GM18511 (cell line): ENCODE measurements at regions not wholly inside any gene's neighbourhood (a gene's known extent, or its start where the extent isn't known, plus 50 kb on each side); places are given as distances from the start of the nearest gene placed in this dataset.
"Not testable (repeated sequence)": the region's sequence is repeated elsewhere in the genome, so short reads cannot be mapped to it uniquely, and the experiment has no call there.

ENCODE experiments used
- ATAC-seq: cut with Tn5 transposase; IDR thresholded peaks from one replicate; pipeline ENCODE4 v1.9.1; 2021; ENCODE audit warnings: mild to moderate bottlenecking, moderate library complexity; ENCODE audit not compliant: unreplicated experiment

DNA sequence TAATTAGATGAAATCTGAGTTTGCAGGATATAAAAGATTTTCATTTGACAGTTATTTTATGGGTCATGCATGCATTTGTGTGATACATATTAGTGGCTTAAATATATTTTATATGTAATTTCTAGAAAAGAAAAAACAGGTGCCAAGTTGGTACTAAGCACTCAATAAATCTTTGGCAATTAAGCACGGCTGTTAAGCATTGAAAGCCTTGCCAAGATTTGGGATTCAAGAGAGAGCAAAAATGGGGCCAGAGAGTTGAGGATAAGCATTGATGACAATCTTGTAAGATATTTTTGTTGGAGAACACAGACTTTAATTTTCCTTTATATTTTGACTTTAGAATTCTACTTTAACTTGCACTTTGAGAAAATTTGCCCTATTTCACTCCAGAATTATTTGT lies 249.8 kb upstream of the MAD2L1 start:
- ATAC-seq = no peak

DNA sequence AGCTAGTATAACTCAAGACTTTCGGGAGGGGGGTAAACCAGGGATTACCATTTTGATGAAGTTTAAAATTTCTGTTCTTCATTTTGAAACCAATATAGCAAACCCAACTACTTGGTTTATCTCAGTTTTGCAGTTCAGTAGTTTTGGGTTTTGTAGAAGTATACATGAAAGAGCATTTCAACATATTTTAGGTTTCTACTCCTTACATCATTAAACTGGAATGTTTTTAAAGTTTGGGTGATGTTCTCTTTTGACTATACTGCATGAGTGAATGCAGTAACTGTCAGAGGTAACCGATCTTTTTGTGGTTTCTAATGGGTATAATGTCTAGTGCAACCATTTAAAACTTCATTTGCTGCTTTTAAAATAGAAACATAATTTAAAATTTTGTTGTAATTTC lies 248.3 kb upstream of the MAD2L1 start:
- ATAC-seq = no peak

DNA sequence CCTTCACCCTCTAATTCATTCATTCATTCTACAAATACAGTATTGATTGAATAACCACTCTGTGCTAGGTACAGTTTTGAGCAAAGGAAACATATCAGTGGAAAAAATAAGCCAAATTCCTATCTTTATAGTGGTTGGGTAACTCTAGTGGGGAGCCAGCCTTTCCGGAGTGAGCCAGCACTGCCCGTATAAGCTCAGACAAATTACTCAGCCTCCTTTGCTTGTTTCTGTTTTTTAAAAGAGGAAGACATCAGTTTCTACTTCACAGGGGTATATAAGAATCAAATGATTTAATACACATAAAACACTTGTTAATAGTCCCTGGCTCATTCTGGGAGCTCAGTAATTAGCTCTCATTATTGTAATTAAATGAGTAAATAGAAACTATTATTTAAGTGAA lies 238.2 kb upstream of the MAD2L1 start:
- ATAC-seq = no peak

DNA sequence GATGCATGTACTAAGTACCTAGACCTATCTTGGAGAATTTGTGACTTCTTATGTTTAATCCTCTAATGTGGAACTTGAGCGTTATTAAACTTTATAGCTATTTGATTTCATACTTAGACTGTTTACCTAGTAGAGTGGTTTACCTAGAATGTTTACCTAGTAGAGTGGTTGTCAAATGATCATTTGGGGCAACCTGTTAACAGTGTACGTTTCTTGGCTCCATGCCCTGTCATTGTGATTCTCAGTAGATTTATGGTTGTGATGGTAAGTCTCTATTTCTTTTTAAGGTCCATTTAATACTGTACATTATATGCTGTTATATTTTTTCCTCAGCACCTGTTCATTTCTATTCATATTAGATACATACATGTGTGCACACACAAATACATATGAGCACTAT lies 233.0 kb upstream of the MAD2L1 start:
- ATAC-seq = no peak

DNA sequence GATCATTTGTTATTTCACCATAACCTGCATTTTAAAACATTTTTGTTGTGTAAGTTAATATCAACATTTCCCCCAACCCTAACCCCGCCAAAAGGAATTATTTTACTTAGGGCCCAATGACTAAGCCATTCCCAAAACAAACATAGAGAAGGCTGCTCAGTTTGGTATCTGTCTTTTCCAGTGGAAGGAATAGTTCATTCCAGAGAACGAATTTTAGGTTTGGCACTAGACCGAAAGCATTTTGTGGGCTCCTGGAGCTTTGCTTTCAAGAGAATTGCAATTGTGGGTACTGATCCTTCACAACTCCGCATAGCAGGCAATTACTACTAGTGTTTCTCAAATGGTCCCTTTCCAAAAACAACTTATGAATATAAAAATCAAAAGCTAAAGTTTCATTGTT lies 226.7 kb upstream of the MAD2L1 start:
- no peak for ATAC-seq

DNA sequence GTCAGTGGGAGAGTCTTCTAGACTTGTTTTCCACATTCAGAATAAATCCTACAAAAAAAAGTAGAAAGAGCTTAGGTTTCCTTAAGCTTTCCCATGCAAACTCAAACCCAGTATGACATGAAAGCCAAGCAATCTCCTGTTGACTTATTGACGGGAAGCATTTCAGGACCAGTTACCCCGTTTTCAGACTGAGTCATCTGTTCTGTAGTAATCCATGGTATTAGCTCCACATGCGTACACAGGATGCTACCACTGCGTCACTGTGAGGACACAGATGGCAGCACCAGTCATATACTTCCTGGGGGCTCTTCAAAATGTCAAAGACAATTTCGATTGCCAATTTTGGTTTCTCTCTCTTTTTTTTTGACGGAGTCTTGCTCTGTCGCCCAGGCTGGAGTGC lies 224.9 kb upstream of the MAD2L1 start:
- no peak for ATAC-seq

DNA sequence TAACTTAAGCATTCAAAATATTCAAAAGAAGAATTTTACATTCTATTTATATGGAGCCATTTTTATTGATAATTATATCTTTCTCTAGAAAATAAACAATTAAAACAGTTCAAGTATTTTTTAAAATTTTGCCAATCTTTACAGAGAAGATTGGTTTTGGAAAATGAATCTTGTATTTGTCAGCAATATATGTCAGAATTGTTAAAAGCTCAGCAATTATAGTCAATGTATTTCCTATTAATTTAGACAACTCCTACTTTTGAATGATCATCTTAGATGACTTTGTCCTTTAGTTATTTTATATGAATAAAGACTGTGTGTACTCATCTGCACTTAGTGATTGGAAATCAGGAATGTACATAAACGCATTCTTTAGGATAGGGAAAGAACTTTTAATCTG lies 223.9 kb upstream of the MAD2L1 start:
- no peak for ATAC-seq

DNA sequence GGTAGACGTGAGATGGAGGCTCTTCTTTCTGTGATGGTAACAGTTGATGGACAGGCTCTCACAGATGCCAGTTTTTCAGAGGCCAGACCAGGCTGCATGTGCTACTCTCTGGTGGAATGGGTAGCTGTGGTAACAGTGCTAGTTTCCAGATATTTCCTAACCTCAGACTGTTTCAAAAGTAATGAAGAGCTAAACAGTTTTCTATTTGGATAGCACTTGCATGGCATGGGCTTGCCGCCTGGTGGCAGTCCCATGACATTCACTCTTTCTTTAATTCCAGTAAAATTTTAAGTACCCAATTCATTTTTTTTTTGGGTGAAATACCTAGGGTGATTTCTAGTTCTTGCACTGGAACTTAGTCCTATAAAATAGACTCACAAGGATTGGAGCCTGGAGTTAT lies 220.2 kb upstream of the MAD2L1 start:
- no peak for ATAC-seq

DNA sequence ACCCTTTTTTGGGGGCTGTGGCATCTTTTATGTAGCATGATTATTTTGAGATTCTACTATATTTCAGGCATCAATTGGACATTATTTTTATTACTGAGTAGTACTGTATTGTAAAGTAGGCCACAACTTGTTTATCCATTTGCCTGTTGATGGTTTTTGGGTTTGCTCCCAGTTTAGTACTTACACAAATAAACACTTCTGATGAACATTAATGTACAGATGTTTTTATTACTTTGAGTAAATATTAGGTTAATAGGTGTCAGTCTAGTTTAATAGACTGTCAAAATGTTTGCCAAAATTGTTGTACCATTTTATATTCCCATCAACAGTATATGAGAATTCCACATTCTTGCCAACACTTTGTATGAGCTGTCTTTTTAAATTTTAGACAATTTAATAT lies 214.9 kb upstream of the MAD2L1 start:
- no peak for ATAC-seq

DNA sequence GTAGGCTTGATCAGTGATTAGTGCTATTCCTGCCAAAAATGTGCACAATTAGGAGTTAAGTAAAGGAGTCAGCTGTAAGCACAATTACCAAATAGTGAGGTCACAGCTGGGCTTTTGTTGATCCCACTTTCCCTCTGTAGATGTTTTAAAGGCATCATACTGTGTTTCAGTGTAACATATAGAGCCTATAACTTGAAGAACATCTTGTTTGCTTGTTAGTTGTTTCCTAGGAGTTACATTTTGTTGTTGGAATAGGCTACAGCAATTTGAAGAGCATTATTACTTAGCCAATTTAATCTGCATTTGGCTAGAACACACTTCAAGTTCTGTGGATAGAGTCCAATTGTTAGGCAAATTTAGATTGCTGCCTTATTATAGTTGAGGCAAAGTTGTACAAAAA lies 210.7 kb upstream of the MAD2L1 start:
- ATAC-seq = no peak

DNA sequence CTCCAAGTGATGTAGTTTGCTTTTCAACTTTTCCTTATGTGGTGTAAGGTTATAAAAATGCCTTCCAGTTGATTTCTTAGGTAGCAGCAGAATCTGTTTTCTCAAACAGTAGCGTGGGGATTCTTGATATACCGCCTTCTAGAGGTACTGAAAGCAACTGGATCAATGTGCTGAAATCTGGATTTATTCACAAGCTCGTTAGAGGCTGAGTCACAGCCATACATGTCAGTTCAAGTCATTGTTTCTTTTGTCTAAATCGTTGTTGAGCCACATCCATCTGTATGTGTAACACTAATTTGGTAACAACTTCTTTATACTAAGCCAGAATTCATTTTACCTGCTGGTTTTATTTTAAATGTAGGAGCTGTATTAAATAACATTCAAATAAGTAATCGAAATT lies 200.0 kb upstream of the MAD2L1 start:
- ATAC-seq = no peak

DNA sequence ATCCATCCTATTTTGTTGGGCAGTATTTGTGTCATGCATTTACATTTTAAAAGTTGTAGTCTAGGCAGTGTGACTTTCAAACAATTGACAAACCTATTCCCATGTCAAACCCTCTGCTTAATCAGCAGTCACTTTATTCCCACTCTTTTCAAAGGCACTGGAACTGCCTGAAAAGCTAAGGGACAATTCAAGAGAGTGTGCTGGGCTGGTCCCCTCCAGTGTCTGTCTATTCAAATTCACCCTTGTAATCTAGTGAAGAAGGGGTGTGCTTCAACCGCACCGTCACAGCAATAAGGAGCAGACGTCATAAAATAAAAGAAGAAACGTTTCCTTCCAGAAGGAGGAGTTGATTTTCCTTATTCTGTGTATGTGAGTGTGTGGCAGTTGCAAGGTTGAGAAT lies 197.0 kb upstream of the MAD2L1 start:
- ATAC-seq = no peak

DNA sequence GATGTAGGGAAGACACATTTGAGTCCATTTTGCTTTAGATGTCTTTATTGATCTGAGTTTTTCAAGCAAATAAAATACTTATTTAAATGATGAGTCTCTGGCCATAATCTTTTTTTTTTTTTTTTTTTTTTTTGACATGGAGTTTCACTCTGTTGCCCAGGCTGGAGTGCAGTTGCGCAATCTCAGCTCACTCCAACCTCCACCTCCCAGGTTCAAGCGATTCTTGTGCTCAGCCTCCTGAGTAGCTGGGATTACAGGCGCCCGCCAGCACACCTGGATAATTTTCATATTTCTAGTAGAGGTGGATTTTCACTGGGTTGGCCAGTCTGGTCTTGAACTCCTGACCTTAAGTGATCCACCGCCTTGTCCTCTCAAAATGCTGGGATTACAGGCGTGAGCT lies 194.5 kb upstream of the MAD2L1 start:
- no peak for ATAC-seq

DNA sequence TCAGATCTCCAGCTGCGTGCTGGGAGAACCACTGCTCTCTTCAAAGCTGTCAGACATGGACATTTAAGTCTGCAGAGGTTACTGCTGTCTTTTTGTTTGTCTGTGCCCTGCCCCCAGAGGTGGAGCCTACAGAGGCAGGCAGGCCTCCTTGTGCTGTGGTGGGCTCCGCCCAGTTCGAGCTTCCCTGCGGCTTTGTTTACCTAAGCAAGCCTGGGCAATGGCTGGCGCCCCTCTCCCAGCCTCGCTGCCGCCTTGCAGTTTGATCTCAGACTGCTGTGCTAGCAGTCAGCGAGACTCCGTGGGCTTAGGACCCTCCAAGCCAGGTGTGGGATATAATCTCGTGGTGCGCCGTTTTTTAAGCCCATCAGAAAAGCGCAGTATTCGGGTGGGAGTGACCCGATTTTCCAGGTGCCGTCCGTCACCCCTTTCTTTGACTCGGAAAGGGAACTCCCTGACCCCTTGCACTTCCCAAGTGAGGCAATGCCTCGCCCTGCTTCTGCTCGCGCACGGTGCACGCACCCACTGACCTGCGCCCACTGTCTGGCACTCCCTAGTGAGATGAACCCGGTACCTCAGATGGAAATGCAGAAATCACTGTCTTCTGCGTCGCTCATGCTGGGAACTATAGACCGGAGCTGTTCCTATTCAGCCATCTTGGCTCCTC lies 189.6 kb upstream of the MAD2L1 start:
- ATAC-seq = not testable (repeated sequence)

DNA sequence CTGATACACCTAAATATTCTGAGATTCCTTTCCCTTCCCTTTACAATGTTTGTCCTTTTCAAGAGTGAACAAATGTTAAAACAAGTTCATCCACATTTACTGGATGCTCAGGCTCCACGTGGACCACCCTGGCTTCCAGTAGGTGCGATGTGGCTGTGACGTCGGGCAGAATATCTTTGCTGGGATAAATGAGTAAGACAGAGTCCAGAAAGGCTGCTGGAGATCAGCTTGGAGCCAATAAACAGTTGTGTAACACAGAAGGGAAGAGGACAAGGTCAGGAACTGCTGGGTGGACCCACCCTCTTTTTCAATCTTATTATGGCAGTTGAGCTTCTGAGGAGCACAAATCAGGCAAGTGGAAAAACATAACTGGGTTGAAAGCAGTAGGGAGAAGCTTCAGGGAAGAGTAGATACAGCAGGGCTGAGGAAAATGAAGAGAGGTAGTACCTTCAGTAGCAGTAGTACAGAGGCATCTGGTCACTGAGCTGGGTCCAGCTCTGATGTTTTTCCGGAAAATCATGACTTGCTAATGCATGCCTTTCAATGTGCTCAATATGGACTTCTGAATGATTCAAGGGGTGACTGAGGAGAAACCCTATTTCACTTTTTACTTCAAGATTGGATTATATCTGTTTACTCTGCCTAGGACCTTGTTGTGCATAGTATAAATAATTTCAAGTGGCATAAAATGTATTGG lies 171.8 kb upstream of the MAD2L1 start:
- no peak for ATAC-seq

DNA sequence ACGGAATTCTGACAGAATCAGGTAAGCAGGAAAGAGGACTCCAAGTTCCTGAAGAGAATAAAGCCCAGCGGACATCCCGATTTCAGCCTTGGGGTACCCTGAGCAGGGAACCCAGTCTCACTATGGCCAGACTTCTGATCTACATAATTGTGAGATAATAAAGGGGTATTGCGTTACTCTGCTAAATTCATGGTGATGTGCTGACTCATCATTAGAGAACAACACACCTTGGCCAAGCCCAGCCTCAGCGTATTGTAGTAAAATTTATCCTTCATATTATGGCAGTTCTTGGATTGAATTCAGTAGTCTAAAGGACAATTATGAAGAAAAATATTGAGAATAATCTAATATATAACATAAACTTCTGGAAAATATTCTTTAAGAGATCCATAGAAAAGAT lies 170.2 kb upstream of the MAD2L1 start:
- no peak for ATAC-seq

DNA sequence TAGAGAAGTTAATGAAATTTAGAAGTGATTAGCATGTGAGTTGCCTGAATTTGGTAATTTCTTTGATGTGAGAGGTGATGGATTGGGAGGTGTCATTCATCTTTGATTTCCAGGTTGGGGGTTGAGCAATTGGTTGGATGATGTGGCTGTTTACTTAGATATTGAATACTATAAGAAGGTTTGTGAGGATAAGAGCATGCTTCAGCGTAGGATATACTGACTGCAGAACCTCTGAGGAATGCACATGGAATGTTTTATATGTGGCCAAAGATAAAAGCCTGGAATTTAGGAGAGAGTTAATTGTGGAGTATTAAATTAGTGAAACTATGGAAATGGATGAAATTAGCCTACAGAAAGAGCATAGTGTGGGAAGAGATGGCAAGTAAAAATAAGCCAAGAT lies 165.4 kb upstream of the MAD2L1 start:
- no peak for ATAC-seq

DNA sequence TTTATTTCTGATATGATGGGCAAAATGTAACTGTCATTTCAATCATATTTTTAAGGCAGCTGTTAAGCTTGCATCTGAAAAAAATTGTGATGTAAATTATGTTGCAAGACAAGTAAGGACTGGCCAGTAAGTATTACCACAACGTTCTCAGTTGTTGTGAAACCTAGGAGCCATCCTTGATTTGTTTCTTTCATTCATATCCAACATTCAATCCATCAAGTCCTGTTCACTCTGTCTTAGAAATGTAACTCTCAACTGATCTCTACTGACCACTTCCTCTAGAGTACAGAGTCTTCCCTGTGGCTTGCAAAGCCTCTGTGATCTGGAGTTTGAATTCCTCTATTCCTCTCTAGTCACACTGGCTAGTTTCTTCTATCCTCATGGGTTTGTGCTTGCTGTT lies 161.4 kb upstream of the MAD2L1 start:
- ATAC-seq = no peak

DNA sequence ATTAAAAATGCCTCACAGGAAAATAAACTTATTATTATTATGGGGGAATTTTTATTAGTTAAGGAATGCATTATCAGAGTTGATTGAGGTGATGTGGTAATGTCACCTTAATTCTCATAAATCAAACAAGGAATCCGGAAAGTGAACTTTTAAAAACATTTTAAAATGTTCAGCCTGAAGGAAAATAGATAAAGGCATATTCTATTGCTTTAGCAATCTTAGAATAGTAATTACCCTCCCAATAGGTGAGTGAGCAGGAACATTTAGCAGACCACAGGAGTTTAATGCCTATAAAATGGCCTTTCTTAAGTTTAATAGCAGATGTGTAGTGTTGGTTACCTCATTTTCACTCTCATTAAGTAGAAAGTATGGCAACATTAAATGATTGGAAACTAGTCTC lies 160.9 kb upstream of the MAD2L1 start:
- ATAC-seq = no peak

DNA sequence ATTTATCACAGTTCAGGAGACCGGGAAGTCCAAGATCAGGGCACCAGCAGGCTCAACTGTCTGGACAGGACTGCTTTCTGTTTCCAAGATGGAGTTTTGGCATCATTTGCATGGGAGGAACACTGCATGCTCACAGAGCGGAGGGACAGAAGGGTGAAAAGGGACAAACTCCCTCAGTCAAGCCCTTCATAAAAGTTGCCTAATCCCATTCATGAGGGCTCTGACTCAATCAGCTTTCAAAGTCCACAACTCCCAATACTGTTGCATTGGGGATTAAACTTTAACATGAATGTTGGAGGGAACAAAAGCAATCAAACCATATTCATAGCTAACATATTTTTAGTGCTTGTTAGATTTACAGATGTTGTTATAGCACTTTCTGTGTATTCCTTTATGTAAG lies 158.9 kb upstream of the MAD2L1 start:
- no peak for ATAC-seq

DNA sequence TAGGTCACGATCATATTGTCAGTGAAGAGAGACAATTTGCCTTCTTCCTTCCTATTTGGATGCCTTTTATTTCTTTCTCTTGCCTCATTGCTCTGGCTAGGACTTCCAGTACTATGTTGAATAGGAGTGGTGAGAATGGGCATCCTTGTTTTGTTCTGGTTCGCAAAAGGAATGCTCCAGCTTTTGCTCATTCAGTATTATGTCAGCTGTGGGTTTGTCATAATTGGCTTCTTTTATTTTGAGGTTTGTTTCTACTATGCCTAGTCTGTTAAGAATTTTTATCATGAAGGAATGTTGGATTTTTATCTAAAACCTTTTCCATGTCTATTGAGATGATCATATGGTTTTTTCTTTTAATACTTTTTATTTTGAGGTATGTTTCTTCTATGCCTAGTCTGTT lies 152.3 kb upstream of the MAD2L1 start:
- ATAC-seq = no peak

DNA sequence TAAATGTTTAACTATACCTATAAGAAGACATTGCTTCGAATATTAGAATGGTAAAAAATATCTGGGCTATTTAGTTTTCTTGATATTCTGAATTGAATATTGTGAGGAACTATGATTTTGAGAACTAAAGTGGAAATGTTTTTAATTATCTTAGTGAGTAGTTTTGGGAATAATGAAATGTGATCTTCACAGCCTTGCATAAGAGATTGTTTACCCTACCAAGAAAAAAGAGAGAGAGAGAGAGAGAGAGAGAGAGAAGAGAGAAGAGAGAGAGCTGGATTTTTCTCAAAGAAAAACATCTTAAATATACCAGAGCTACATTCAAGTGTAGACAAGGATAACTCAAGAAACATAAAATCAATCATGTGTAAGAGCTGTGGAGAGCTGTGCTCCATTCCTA lies 148.7 kb upstream of the MAD2L1 start:
- ATAC-seq = no peak

DNA sequence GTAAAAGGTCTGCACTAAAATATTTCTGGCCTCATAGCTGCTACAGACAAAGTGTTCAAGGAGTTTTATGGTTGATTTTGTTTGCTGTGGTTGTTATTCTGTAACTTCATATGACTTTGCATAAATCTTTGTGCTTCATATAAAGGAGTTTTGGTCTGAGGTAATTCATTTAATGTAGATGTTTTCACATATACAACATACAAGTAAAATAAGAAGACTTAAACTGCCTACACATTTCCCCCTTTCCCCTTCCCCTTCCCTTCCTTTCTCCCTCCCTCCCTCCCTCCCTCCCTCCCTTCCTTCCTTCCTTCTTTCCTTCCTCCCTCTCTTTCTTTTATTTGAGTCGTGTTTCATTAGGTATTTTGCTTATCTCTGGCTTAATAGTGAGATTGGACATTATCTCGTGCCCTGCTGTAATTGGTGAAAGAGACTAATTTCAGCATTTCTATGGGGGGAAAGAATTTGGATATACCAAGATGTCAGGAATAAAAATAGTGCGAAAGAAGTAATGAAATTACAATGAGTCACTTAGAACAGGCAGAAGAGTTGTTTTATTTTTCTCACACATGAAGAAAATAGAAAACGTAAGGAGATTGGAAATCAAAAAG lies 144.9 kb upstream of the MAD2L1 start:
- ATAC-seq = no peak
